SH-SY5Y (cell line): ENCODE measurements at regions not wholly inside any gene's neighbourhood (a gene's known extent, or its start where the extent isn't known, plus 50 kb on each side); places are given as distances from the start of the nearest gene placed in this dataset.

Source experiments
- GATA2 ChIP-seq: IDR thresholded peaks from 2 replicates; pipeline ENCODE4 v1.6.1; 2011; ENCODE audit warnings: mild to moderate bottlenecking, low read depth, low read length
- GATA3 ChIP-seq: IDR thresholded peaks from 2 replicates; pipeline ENCODE4 v1.6.1; 2011; ENCODE audit warnings: low read depth, mild to moderate bottlenecking, low read length, moderate library complexity

DNA sequence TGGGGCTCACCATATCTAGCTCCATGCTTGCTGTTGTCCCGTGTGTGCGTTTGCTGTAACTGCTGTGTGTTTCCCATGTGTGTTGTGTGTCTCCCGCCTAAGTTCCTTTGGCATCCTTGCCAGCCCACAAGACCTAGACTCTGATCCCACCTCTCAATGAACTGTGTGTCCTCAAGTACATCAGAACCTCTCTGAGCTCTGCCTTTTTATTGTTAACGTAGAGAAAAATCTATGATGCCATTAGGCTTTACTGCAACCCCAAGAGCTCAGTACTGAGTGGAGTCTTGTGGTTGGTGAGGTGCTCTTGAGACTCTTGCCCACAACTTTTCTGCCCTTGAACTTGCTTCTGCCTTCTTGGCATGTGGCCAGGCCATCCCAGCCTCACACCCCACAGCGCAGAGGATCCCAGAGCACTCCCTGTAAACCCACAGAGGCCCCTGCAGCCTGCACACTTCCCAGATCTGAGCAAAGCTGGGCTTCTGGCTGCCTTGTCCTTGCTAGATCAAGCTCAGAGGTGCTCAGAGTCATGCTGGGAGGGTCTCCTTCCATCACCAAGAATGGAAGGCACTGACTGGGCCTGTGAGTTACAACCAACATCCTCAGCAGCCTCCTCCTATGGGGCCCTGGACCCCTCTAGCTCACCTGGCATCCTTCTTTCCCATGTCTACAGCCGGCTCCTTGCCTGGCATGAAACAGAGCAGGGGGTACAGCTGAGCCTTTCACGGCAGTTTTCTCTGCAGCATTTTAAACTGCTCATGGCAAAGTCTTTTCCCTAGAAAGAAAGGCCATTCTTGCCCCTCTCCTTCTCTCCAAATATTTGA is 643.4 kb downstream of the ACTR3B start:
- no peak for TF ChIP-seq GATA3
- no peak for TF ChIP-seq GATA2
